ENCODE measurements at regions not wholly inside any gene's neighbourhood (a gene's known extent, or its start where the extent isn't known, plus 50 kb on each side); places are given as distances from the start of the nearest gene placed in this dataset.

- no peak for DNase-seq
These were observed 513.0 kb upstream of the MYT1L start for GRCh38 chr2:2843969-2844548.

DNA sequence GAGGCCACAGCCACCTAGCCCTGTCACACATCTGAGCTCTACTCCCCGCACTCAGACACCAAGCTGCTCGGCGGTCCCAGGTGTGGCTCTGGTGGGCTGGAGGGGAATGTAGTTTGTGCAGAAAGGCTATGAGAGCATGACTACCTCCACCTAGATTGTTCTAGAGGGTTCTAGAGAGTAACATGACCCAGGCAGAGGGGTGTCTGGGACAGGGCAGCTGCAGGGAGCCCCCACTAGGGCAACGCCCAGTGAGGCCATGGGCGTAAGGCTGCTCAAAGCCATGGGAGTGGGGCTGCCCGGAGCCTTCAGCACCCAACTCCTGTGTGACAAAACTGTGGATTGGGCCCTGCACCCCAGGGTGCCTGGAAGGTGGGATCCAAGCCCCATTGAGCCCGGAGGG lies 511.4 kb upstream of the MYT1L start:
- no peak for DNase-seq

GRCh38 chr2:2840681-2841300 lies 509.7 kb upstream of the MYT1L start:
- no peak for DNase-seq

- DNase-seq = no peak
These were observed 508.9 kb upstream of the MYT1L start for GRCh38 chr2:2839782-2840531.

GRCh38 chr2:2839393-2839781 lies 508.3 kb upstream of the MYT1L start:
- no peak for DNase-seq

GRCh38 chr2:2838548-2838845 lies 507.4 kb upstream of the MYT1L start:
- DNase-seq = no peak

DNA sequence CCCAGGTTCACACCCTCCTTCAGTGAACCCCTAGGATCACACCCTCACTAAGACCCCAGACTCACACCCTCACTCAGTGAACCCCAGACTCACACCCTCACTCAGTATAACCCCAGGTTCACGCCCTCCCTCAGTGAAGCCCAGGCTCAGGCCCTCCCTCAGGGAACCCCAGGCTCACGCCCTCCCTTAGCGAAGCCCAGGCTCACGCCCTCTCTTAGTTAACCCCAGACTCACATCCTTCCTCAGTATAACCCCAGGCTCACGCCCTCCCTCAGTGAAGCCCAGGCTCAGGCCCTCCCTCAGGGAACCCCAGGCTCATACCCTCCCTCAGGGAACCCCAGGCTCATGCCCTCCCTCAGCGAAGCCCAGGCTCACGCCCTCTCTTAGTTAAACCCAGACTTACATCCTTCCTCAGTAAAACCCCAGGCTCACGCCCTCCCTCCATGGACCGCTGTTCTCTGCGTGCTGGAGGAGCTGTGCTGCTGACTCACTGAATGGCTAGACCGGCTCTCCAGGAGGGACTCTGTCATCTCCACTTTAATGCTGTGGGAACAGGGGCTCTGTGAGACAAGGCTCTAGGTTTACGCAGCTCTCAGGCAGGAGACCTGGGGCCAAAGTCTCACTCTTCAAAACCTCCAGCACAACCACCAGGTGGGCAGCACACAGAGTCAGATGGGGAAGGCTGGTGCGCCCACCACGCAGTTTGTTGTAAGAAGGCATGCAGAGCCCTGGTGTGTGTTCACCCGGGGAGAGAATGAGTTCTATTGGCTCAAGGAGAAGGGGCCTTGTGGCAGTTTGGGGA lies 506.9 kb upstream of the MYT1L start:
- DNase-seq = no peak

- DNase-seq = no peak
These were observed 505.4 kb upstream of the MYT1L start for GRCh38 chr2:2836343-2837070.

DNA sequence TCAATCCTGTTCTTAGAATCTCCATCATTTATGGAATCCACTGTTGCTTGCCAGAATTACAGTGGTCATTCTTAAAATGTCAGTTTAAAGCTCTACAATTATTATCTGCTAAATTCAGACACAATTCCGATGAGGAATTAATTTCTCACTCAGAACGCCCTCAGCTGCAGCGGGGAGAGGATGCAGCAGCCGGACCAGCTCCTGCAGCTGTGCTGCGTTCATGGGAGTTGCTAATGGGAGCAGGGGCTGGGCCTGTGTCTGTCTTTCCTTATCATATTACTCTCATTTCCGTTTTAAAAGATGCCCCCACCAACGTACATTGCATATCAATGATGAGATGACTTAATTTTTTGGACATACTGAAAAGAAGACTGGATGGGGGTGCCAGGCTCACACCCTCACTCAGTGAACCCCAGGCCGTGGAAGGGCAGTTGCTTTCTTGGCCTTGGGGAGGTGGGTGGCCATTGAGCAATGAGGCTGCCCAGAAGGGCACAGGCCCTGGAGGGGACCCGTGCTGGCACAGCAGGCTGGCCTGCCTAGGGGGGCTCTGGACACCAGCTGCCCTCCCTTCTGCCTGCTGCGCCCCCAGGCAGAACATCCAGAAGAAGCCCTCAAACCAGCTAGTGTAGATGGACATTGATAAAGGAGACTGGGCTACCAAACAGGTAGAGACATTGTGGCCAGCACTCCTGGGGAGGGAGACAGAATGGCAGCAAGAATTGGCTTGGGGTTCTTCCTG lies 503.6 kb upstream of the MYT1L start:
- DNase-seq = no peak

GRCh38 chr2:2834105-2834504 lies 503.0 kb upstream of the MYT1L start:
- DNase-seq = no peak

- DNase-seq = no peak
These were observed 501.6 kb upstream of the MYT1L start for GRCh38 chr2:2832657-2833056.

DNA sequence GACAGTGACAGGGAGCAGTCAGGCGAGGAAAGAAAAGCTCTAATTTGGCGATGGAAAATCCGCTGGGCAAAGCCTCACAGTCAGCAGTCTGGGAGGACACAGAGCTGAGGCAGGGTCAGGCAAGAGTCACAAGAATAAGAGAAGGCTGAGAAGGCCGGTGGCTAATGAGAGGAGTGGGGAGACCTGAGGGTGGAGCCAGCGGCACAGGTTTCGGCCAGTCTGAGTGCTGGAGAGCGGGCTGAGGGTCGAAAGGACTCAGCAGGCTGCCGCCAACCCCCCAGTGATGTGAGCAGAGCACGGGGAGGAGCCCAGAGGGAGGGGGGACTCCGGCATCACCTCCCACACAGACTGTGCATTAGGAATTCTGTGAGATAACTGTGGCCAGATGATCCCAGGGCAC lies 500.6 kb upstream of the MYT1L start:
- DNase-seq = no peak

DNA sequence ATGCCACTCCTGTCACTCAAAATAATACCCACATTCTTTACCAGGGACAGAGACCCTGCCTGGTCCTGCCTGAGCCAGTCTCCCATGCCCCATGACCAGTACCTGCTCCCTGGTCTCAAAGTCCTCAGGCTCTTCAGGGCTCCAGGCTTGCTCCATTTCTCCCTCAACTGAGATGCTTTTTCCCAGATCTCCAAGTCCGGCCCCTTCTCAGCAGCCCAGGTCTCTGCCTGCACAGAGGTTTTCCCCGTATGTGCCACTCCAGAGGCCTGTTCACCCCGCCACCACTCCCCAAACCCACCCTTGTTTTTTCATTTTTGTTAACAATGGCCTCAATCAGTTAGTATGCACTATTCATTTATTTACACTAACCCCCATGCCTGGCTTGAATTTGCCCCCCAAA lies 499.5 kb upstream of the MYT1L start:
- DNase-seq = no peak

- no peak for DNase-seq
These were observed 497.8 kb upstream of the MYT1L start for GRCh38 chr2:2828774-2829368.

DNA sequence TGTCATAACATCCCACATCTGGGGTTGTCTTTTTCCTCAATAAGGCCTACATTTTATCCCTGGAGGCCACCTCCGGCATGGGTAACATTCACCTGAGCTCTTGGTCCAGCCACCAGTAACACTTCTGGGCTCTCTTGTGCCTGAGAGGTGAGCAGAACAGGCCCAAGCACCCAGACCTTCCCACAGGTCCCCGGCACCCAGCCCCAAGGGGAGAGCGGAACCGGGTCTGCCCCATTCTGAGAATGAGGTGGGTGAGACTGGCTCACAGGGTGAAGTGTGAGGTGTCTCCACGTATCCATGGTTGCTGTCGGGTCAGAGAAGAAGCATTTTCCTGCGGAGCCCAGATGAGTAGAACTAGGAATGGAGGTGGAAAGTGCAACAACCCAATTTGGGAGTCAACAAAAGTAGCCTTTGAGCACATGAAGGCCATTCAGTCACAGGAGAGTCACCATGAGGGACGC lies 496.7 kb upstream of the MYT1L start:
- no peak for DNase-seq

GRCh38 chr2:2827046-2827636 lies 496.1 kb upstream of the MYT1L start:
- no peak for DNase-seq

DNA sequence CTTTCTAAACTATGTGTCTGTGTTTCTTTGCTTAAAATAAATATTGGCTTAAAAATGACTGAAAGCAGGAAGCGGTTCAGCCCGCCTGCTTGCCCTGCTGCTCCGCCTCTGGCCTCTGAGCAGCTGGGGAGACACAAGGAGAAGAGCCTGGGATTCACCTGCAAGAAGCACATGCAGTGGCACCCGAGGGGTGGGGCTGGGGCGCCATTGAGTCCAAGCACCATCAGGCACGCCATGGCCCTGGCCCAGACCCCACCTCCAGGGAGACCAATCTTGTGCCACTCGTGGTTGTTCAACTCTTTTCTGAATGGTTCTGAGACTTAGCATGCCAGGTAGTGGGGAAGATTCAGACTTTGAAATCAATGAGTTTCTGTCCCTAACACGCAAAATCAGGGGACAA lies 495.5 kb upstream of the MYT1L start:
- DNase-seq = no peak

DNA sequence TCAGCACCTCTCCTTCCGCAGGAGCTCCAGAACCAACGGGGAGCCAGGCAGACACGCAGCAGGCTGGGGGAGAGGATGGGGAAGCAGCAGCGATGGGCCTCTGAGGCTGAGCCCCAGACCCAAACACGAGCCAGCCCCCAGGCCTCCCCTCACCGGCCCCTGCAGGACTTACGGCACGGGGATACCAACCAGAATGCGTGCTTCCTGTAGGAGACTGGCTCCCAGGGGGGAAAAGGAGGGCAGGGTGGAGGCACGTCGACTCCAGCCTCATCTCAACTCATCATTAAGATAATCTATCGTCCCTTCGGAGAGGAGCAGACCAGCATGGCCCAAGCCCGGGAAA lies 495.1 kb upstream of the MYT1L start:
- DNase-seq = no peak

DNA sequence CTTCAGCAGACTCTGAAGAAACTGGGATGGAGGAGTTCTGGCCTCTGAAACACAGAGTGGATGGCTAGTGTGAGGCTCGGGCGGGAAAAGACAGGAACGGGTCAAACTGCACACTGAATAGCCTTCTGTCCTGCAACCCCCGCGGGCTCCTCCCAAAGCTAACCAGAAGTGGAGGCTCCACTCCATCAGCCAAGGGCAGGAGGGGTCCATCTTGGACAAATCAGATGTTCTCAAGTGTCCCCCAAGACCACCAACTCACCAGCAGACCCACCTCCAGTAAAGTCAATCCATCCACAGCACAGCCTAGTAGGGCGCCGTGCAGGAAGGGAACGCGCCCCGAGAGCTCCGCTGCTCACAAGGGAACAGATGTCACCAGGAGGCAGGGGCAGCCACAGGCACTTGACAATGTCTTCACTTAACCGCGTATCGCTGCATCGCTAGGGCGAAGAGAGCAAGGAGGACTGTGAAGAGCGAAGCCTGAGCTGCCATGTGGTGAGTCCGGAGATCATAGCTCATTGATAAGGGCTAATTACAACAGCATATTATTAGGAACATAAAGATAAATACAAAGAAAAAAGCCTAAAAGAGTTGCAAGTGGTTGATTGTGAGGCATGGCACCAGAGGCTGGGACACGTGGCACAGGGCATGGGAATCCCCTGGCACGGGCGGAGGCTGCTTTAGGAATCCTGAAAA lies 494.6 kb upstream of the MYT1L start:
- no peak for DNase-seq

DNA sequence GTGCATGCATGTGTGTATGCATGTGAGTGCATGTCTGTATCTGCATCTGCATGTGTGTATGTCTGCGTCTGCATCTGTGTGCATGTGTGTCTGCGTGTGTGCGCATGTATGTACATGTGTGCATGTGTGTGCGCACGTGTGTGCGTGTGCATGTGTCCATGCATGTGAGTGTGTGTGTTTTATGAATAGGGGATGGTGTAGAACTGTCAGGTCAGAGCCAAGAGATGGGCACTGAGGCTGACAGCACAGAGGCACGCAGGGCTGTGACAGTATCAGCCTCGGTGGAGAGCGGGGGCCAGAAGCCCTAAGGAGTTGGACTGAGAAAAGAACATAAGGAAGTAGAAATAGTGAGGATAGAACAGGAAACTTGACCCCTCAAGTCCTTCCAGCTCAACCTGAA lies 494.0 kb upstream of the MYT1L start:
- DNase-seq = no peak

DNA sequence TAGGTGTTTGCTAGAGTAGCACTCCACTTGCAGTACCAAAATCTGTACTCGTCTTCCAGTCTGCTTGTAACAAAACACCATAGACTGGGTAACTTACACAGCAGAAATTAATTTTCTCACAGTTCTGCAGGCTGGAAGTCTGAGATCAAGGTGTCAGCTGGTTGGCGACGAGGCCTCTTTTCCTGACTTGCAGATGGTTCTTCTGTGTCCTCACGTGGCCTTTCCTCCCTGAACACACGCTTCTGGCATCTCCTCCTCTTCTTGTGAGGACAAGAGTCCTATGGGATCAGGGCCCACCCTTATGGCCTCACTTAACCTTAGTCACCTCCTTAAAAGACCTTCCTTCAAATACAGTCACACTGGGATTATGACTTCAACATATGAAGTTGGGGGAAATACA lies 493.5 kb upstream of the MYT1L start:
- no peak for DNase-seq

Data from fibroblast of skin of right biceps (primary cell).